HCT116 (cell line): ENCODE measurements at regions not wholly inside any gene's neighbourhood (a gene's known extent, or its start where the extent isn't known, plus 50 kb on each side); places are given as distances from the start of the nearest gene placed in this dataset.

ENCODE experiments used
- ATAC-seq: fragments of 200-7000 bp; cut with Tn5 transposase; 2 replicates; pipeline ENCODE4 v1.9.1; 2020; ENCODE audit warnings: mild to moderate bottlenecking, moderate library complexity
- BruUV-seq: library from RNA; stranded (reverse); fragments of 400-500 nt; replicated peaks from 2 replicates; lab custom pipeline; 2021; lab: Mats Ljungman, UMichigan
- CTCF ChIA-PET: fragments of 300-600 bp; sonication (Branson Sonifier 250); formaldehyde crosslinking; loops from one replicate; lab custom pipeline; 2021; ENCODE audit warnings: antibody characterized with exemption; lab: Charles Lee
- POLR2A ChIA-PET: fragments of 300-600, 350-600 bp; sonication (Branson Sonifier 250); formaldehyde crosslinking; loops from one replicate; lab custom pipeline; 2021; ENCODE audit warnings: antibody characterized with exemption; lab: Charles Lee
- RAD21 ChIA-PET, 2 experiments: fragments of 300-600 bp; sonication (Branson Sonifier 250); formaldehyde crosslinking; loops; one replicate each; lab custom pipeline; 2023; ENCODE audit warnings: low total read pairs in 2 of 2; ENCODE audit not compliant: uncharacterized antibody in 2 of 2, unreplicated experiment in 2 of 2, low non-redundant PET in 1 of 2; lab: Charles Lee
- DNase-seq: peaks from one replicate; pipeline ENCODE4 v3.0.0-alpha.2; 2010; ENCODE audit warnings: low read depth, low spot score
- H2AFZ ChIP-seq: fragments of 200-600 bp; shearing (Covaris generic), sonication (generic); 2 replicates; pipeline ENCODE4 v1.6.1; 2017; ENCODE audit warnings: low read depth, mixed run types, mixed read lengths, antibody characterized with exemption, low read length; ENCODE audit not compliant: poor library complexity, severe bottlenecking
- H3K27ac ChIP-seq: 2 replicates; pipeline ENCODE4 v1.5.1; 2012; ENCODE audit warnings: low read depth, low read length
- H3K27me3 ChIP-seq: fragments of 200-600 bp; sonication (generic); 2 replicates; pipeline ENCODE4 v1.6.1; 2016; ENCODE audit warnings: mixed run types, low read length, mixed read lengths; ENCODE audit not compliant: insufficient read depth
- H3K36me3 ChIP-seq, 2 experiments: fragments of 200-500 bp in 1 of 2; fragments of 200-600 bp in 1 of 2; sonication (Bioruptor generic) in 1 of 2; sonication (generic) in 1 of 2; 2 replicates each; pipeline versions ENCODE4 v1.5.1 to v1.6.1; 2014 to 2016; ENCODE audit warnings: low read length in 2 of 2, inconsistent platforms in 1 of 2, mixed read lengths in 1 of 2, mixed run types in 1 of 2; ENCODE audit not compliant: insufficient read depth in 2 of 2, control insufficient read depth in 1 of 2
- H3K4me1 ChIP-seq, 2 experiments: fragments of 200-600 bp in 1 of 2; sonication (generic) in 1 of 2; 2 replicates each; pipeline versions ENCODE4 v1.5.1 to v1.6.1; 2012 to 2017; ENCODE audit warnings: low read length in 2 of 2, inconsistent platforms in 1 of 2, mild to moderate bottlenecking in 1 of 2, mixed read lengths in 1 of 2, mixed run types in 1 of 2, moderate library complexity in 1 of 2; ENCODE audit not compliant: insufficient read depth in 2 of 2, control insufficient read depth in 1 of 2
- H3K4me2 ChIP-seq: fragments of 200-600 bp; sonication (generic); 2 replicates; pipeline ENCODE4 v1.6.1; 2017; ENCODE audit warnings: mixed run types, low read length, mixed read lengths
- H3K4me3 ChIP-seq, 2 experiments: fragments of 200-600 bp in 1 of 2; sonication (generic) in 1 of 2; replicated peaks in 1 of 2; 2 replicates each; pipeline ENCODE4 v1.5.1; 2011 to 2016; ENCODE audit warnings: low read length in 2 of 2, control low read depth in 1 of 2, low read depth in 1 of 2, mild to moderate bottlenecking in 1 of 2, mixed read lengths in 1 of 2, mixed run types in 1 of 2
- H3K79me2 ChIP-seq: fragments of 200-600 bp; sonication (generic); 2 replicates; pipeline ENCODE4 v1.6.1; 2017; ENCODE audit warnings: mild to moderate bottlenecking, mixed run types, low read length, moderate library complexity, mixed read lengths; ENCODE audit not compliant: insufficient read depth
- H3K9ac ChIP-seq: fragments of 200-600 bp; sonication (generic); 2 replicates; pipeline ENCODE4 v1.6.1; 2016; ENCODE audit warnings: low read length, mixed read lengths
- H3K9me2 ChIP-seq: fragments of 200-600 bp; sonication (generic), shearing (Covaris generic); 2 replicates; pipeline ENCODE4 v1.6.1; 2017; ENCODE audit warnings: mixed run types, mild to moderate bottlenecking, moderate library complexity; ENCODE audit not compliant: insufficient read depth
- H3K9me3 ChIP-seq, 2 experiments: fragments of 200-500 bp in 1 of 2; fragments of 200-600 bp in 1 of 2; sonication (Bioruptor generic) in 1 of 2; sonication (generic) in 1 of 2; 2 replicates each; pipeline ENCODE4 v1.6.1; 2014 to 2017; ENCODE audit warnings: low read length in 2 of 2, mixed read lengths in 2 of 2, inconsistent platforms in 1 of 2, low read depth in 1 of 2, mild to moderate bottlenecking in 1 of 2, mixed run types in 1 of 2, moderate library complexity in 1 of 2; ENCODE audit not compliant: control insufficient read depth in 1 of 2, insufficient read depth in 1 of 2
- H4K20me1 ChIP-seq: fragments of 200-600 bp; sonication (generic), shearing (Covaris generic); 2 replicates; pipeline ENCODE4 v1.6.1; 2017; ENCODE audit warnings: mixed run types, mild to moderate bottlenecking, moderate library complexity; ENCODE audit not compliant: insufficient read depth
- CEBPB ChIP-seq: IDR thresholded peaks from 2 replicates; pipeline ENCODE4 v1.6.1; 2012; ENCODE audit warnings: low read depth
- ELF1 ChIP-seq: IDR thresholded peaks from 2 replicates; pipeline ENCODE4 v1.6.1; 2012; ENCODE audit warnings: low read depth, borderline replicate concordance
- EZH2 ChIP-seq: fragments of 200-600 bp; sonication (generic); IDR thresholded peaks from 2 replicates; pipeline ENCODE4 v1.6.1; 2017; ENCODE audit warnings: antibody characterized with exemption, mixed run types
- EZH2phosphoT487 ChIP-seq: fragments of 200-600 bp; IDR thresholded peaks from 2 replicates; pipeline ENCODE4 v1.6.1; 2018; ENCODE audit warnings: antibody characterized with exemption, borderline replicate concordance
- POLR2A ChIP-seq: IDR thresholded peaks from 2 replicates; pipeline ENCODE4 v1.7.0; 2011; ENCODE audit warnings: borderline replicate concordance; ENCODE audit not compliant: insufficient read depth, insufficient read length; ENCODE audit errors: extremely low read depth
- SP1 ChIP-seq: IDR thresholded peaks from 2 replicates; pipeline ENCODE4 v1.6.1; 2012; ENCODE audit warnings: low read depth
- SRF ChIP-seq: IDR thresholded peaks from 2 replicates; pipeline ENCODE4 v1.6.1; 2012; ENCODE audit warnings: low read depth
- TCF7L2 ChIP-seq: IDR thresholded peaks from 2 replicates; pipeline ENCODE4 v1.7.0; 2011; ENCODE audit warnings: borderline replicate concordance, inconsistent platforms; ENCODE audit not compliant: insufficient read depth, insufficient read length; ENCODE audit errors: extremely low read depth
- YY1 ChIP-seq: IDR thresholded peaks from 2 replicates; pipeline ENCODE4 v1.6.1; 2011; ENCODE audit warnings: low read length, low read depth, moderate library complexity, mild to moderate bottlenecking; ENCODE audit not compliant: insufficient replicate concordance; ENCODE audit errors: extremely low read depth
- ZFX ChIP-seq: fragments of 450-650 bp; IDR thresholded peaks from 2 replicates; pipeline ENCODE4 v1.6.1; 2017
- ZNF274 ChIP-seq: fragments of 200-500 bp; sonication (Bioruptor generic); IDR thresholded peaks from 2 replicates; pipeline ENCODE4 v1.6.1; 2014; ENCODE audit warnings: mild to moderate bottlenecking, low read depth, low read length, inconsistent platforms
- intact Hi-C: fragments of 100-400 bp; cut with micrococcal nuclease; formaldehyde crosslinking; loops from 2 replicates; pipeline ENCODE4 v1.10.0; 2022
- TF ChIP-seq, protein P1 (sequence below): IDR thresholded peaks from 2 replicates; pipeline ENCODE4 v1.6.1; 2011; ENCODE audit warnings: mild to moderate bottlenecking, low read length, moderate library complexity; ENCODE audit not compliant: insufficient replicate concordance; ENCODE audit errors: extremely low read depth
- TF ChIP-seq, protein P2 (sequence below): IDR thresholded peaks from 2 replicates; pipeline ENCODE4 v1.6.1; 2012
- TF ChIP-seq, protein P3 (sequence below): IDR thresholded peaks from 2 replicates; pipeline ENCODE4 v1.6.1; 2012; ENCODE audit warnings: low read depth
- TF ChIP-seq, protein P4 (sequence below): IDR thresholded peaks from 2 replicates; pipeline ENCODE4 v1.6.1; 2012

DNA sequence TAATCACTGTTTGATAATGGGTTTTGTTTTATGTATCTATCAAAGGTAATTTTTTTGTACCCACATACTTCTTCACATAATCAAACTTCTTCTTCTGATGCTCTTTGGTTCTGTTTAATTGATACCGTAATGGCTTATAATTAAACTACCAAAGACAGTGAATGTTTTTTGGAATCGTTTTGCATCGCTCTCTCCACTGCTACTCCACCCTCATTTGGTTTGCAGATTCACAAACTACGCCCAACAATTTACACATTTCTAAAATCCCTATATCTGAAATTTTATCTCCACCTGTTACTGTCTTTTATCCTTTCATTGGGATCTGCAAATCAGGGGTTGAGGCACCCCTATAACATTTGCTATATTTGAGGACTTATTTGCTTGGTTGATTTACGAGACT is 319.6 kb downstream of the RWDD3 start (continued):
- TF ChIP-seq, protein P1, sequence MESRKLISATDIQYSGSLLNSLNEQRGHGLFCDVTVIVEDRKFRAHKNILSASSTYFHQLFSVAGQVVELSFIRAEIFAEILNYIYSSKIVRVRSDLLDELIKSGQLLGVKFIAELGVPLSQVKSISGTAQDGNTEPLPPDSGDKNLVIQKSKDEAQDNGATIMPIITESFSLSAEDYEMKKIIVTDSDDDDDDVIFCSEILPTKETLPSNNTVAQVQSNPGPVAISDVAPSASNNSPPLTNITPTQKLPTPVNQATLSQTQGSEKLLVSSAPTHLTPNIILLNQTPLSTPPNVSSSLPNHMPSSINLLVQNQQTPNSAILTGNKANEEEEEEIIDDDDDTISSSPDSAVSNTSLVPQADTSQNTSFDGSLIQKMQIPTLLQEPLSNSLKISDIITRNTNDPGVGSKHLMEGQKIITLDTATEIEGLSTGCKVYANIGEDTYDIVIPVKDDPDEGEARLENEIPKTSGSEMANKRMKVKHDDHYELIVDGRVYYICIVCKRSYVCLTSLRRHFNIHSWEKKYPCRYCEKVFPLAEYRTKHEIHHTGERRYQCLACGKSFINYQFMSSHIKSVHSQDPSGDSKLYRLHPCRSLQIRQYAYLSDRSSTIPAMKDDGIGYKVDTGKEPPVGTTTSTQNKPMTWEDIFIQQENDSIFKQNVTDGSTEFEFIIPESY = no peak

DNA sequence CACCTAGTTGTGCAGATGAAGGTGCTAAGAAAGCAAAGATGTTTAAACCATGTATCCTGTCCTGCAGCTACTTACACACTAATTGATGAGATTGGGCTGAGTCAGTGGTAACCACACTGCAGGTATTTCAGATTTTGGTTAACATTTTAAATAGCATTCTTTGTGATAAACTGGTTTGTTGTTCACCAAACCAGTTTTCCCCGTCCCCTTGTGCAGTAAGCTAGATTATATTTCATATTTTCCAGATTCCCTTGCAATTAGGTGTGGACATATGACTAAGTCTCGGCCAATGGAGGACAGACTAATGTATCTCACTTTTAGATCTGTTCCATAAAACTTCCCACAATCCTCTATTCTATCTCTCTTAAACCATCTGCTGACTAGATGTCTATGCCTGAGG is 320.4 kb downstream of the RWDD3 start:
- Histone ChIP-seq H3K9me3 (no peaks in the 10 kb centered on the region), H4K20me1 (no peaks in the 10 kb centered on the region), H3K79me2 (no peaks in the 10 kb centered on the region), H2AFZ (no peak overlapping the region), H3K27me3 (no peaks in the 10 kb centered on the region), H3K4me2 (no peak overlapping the region), H3K4me3 (no peak overlapping the region), H3K4me1 (no peaks in the 10 kb centered on the region), H3K9ac (no peak overlapping the region), H3K9me2 (no peaks in the 10 kb centered on the region), H3K36me3 (no peaks in the 10 kb centered on the region), H3K27ac (no peak overlapping the region)
- no peak for TF ChIP-seq CEBPB
- TF ChIP-seq, protein P1 = no peak
- TF ChIP-seq YY1 = no peak
- no peak for TF ChIP-seq ZNF274
- TF ChIP-seq, protein P2, sequence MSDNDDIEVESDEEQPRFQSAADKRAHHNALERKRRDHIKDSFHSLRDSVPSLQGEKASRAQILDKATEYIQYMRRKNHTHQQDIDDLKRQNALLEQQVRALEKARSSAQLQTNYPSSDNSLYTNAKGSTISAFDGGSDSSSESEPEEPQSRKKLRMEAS = no peak
- no peak for TF ChIP-seq ELF1
- no peak for TF ChIP-seq POLR2A
- no peak for TF ChIP-seq EZH2phosphoT487
- no peak for TF ChIP-seq SRF
- TF ChIP-seq, protein P3, sequence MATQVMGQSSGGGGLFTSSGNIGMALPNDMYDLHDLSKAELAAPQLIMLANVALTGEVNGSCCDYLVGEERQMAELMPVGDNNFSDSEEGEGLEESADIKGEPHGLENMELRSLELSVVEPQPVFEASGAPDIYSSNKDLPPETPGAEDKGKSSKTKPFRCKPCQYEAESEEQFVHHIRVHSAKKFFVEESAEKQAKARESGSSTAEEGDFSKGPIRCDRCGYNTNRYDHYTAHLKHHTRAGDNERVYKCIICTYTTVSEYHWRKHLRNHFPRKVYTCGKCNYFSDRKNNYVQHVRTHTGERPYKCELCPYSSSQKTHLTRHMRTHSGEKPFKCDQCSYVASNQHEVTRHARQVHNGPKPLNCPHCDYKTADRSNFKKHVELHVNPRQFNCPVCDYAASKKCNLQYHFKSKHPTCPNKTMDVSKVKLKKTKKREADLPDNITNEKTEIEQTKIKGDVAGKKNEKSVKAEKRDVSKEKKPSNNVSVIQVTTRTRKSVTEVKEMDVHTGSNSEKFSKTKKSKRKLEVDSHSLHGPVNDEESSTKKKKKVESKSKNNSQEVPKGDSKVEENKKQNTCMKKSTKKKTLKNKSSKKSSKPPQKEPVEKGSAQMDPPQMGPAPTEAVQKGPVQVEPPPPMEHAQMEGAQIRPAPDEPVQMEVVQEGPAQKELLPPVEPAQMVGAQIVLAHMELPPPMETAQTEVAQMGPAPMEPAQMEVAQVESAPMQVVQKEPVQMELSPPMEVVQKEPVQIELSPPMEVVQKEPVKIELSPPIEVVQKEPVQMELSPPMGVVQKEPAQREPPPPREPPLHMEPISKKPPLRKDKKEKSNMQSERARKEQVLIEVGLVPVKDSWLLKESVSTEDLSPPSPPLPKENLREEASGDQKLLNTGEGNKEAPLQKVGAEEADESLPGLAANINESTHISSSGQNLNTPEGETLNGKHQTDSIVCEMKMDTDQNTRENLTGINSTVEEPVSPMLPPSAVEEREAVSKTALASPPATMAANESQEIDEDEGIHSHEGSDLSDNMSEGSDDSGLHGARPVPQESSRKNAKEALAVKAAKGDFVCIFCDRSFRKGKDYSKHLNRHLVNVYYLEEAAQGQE = no peak
- no peak for TF ChIP-seq SP1
- no peak for TF ChIP-seq TCF7L2
- TF ChIP-seq ZFX = no peak
- no peak for TF ChIP-seq EZH2
- TF ChIP-seq, protein P4, sequence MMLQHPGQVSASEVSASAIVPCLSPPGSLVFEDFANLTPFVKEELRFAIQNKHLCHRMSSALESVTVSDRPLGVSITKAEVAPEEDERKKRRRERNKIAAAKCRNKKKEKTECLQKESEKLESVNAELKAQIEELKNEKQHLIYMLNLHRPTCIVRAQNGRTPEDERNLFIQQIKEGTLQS = no peak
- ChIA-PET RAD21 (no interaction called here), POLR2A (no interaction called here), CTCF (no interaction called here)
- intact Hi-C loops = no loop called here
- no peak for DNase-seq
- BruUV-seq = no TSS peak
- no peak for ATAC-seq
